H54 (cell line): ENCODE measurements at regions not wholly inside any gene's neighbourhood (a gene's known extent, or its start where the extent isn't known, plus 50 kb on each side); places are given as distances from the start of the nearest gene placed in this dataset.
"Not testable (repeated sequence)": the region's sequence is repeated elsewhere in the genome, so short reads cannot be mapped to it uniquely, and the experiment has no call there.

Experiments used
- DNase-seq: peaks from one replicate; pipeline ENCODE4 v3.0.0; 2011; ENCODE audit warnings: low spot score, mixed read lengths; ENCODE audit not compliant: insufficient read length
- FAIRE-seq: peaks from 3 replicates; lab custom pipeline; 2011; peaks lifted over from hg19 to GRCh38; lab: Jason Lieb, UNC
- POLR2A ChIP-seq: IDR thresholded peaks from 2 replicates; pipeline ENCODE4 v1.6.1; 2011; ENCODE audit warnings: low read depth, mild to moderate bottlenecking, low read length

DNA sequence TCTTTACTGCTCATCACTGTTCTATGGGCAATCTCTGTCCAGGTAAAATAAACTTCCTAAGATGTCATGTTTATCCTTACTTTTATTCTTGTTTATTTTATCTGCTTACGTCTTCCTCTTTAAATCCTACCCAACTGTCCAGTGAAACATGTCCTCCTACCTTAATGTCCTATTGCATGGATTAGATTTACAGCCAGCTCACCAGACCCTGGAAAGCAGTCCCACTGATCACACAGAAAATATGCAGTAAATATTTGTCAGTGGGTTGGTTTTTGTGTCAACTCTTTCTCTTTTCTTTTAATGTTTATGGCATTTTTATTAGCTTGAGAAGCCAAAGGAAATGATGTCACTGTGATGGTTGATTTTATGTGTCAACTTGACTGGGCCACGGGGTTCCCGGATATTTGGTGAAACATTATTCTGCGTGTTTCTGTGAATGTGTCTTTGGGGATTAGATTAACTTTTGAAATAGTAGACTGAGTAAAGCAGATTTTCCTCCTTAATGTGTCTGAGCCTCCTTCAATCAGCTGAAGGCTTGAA lies 258.3 kb downstream of the SRGAP2C start:
- no peak for TF ChIP-seq POLR2A
- FAIRE-seq (peak; percentile 73), DNase-seq (no peak)

DNA sequence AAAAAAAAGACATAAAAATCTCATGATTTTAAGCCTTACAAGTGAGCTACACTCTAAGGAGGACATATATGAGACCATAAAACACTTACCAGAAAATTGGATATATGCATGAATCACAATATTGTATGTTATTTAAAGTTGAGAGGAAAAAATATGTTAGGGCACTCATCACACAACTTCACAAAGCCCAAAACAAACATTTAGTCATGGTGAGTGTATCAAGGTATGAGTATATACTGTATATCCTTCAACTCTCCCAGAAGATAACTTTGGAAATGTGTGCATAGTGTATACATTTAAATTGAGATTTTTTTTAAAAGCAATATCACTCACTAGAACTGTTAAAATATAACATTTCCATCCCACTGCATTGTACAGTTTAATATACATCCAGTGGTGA lies 259.3 kb downstream of the SRGAP2C start:
- FAIRE-seq (no peak), DNase-seq (peak; percentile 0)
- no peak for TF ChIP-seq POLR2A

DNA sequence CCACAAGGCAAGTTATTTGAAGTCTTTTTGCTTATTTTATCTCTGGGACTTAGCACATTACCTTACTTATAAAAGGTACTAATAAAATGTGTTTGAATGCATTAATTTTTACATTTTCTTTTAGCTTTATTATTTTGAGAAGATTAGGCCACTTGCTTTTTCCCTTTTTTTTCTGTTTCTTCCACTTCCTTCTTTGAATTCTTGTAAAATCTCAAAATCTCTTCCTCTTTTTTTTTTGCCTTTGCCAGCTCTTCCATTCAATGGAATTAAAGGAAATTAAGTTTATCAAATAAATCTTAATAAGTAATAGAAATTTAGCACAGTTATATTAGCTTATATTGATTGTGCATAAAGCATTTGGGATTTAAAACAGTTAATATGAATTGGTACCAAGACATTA lies 260.9 kb downstream of the SRGAP2C start:
- no peak for FAIRE-seq
- no peak for DNase-seq

DNA sequence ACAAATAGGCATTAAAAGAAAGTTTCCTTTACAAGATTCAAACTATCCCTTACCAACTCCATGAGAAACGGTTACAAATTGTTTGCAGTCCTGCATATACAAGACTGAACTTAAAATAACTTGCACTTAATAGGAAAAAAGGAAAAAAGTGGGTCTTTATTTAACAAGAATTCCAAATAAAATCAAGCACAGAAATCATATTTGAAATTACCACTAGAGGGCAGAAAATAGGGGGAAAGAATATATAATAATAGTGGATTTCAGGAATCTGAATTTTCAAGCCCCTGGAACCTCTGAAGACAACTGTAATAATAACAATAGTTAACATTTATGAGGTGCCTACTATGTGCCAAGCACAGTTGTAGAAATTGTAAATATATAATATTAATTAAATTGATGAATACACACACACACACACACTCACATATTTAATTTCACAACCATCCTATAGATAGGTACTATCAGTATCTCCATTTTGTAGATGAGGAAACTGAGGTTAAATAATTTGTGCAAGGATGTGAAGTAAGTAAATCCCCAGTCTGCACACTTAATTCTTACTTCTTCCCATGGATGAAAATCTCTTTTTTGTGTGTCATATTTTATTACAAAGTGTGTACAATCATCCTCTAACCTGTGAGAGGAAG lies 262.6 kb downstream of the SRGAP2C start:
- FAIRE-seq, DNase-seq: not testable (repeated sequence)

More for the DNA sequence above, 260.9 kb downstream of the SRGAP2C start:
- no peak for TF ChIP-seq POLR2A

- FAIRE-seq, result peak; percentile 36
- DNase-seq, result not testable (repeated sequence)
These were observed 263.3 kb downstream of the SRGAP2C start for GRCh38 chr1:121448064-121448463.

GRCh38 chr1:121448851-121449250 lies 264.1 kb downstream of the SRGAP2C start:
- no peak for DNase-seq
- FAIRE-seq, result no peak
- TF ChIP-seq POLR2A, result no peak

GRCh38 chr1:121452484-121452883 lies 267.7 kb downstream of the SRGAP2C start:
- TF ChIP-seq POLR2A, result no peak
- no peak for FAIRE-seq
- no peak for DNase-seq

- no peak for TF ChIP-seq POLR2A
- FAIRE-seq (no peak), DNase-seq (no peak)
These were observed 273.7 kb downstream of the SRGAP2C start for GRCh38 chr1:121458291-121459048.

DNA sequence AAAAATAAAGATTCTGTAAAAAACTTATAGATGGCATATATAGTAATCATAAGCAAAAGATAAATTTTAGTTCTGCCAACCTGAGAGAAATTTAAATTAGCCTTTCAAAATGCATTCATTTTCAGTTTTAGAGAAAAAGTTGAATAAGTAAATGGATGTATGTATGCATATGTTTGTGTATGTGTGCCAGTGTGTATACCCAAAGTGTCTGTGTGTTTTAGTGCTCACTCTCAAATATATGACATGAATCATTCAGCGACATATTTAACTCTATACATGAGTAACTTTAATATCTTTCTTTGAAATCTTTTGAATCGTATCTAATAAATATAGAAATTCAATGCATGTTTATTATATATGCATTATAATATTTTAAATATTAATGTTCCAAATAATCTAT lies 274.5 kb downstream of the SRGAP2C start:
- TF ChIP-seq POLR2A, result no peak
- FAIRE-seq (no peak), DNase-seq (no peak)

DNA sequence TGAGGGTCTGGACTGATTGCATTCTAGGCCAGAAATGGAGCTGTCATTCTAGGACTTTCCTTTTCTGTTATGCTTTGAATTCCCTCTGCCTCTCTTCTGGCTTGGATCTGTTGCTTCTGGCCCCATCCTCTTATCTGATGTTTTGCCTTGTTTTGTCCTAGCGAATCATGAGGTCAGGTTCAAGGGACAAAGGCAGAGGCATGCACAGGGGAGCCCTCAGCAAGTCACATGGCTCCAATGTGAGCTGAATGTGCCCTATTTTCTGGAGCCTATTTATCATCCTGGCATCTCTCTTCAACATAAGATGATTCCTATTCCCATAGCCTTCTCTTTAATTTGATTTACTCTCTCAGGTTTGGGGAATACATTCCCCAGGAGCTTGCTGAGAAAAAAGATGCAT lies 284.6 kb downstream of the SRGAP2C start:
- peak; percentile 38 for FAIRE-seq
- DNase-seq, result not testable (repeated sequence)

DNA sequence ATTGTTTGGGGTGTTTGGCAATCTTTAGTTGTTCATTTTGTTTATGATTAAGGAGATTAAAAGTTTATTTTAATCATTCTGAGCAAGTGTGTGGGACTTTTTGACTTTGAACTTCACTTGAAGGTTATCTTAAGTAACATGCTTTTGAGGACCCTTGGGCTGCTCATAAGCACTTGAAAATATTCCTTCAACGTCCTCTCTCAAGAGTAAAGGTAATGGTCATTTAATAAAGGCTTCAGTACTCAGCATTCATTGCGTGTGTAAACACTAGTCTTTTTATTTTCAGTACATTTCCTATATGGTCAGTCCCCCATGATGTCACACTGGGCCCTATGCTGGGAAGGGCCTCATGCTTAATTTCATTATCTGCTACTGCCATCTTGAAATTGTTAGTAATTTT lies 285.6 kb downstream of the SRGAP2C start:
- DNase-seq, FAIRE-seq: not testable (repeated sequence)

- FAIRE-seq (no peak), DNase-seq (no peak)
- TF ChIP-seq POLR2A, result no peak
These were observed 286.7 kb downstream of the SRGAP2C start for GRCh38 chr1:121471523-121471922.

DNA sequence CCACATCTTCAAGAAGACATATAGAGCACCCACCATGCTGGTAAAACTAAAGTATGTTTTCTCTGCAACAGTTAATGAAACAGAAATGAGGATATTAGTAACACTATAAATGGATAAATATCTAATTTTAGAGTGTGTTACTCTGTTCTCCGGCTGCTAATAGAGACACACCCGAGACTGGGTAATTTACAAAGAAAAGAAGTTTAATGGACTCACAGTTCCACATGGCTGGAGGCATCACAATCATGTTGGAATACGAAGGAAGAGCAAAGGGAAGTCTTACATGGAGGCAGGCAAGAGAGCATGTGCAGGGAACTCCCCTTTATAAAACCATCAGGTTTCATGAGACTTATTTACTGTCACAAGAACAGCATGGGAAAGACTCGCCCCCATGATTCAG lies 287.2 kb downstream of the SRGAP2C start:
- no peak for DNase-seq
- FAIRE-seq, result no peak
- no peak for TF ChIP-seq POLR2A

DNA sequence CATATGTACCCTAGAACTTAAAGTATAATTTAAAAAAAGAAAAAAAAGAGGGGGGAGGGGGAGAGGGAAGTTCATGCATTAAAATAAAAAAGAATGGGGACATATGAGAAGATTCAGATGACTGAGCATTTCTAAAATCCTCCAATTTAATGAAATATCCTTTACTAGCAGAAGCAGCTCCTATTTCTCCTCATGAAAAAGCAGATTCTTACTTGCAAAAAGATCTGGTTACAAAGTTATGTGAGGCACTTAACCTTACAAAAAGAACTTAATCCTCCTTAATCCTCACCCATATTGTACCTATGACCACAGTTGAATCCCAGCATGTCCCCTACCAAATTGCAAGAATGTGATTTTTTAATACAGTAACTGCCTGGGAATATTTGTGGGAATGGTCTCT lies 298.5 kb downstream of the SRGAP2C start:
- no peak for DNase-seq
- TF ChIP-seq POLR2A, result no peak
- no peak for FAIRE-seq

DNA sequence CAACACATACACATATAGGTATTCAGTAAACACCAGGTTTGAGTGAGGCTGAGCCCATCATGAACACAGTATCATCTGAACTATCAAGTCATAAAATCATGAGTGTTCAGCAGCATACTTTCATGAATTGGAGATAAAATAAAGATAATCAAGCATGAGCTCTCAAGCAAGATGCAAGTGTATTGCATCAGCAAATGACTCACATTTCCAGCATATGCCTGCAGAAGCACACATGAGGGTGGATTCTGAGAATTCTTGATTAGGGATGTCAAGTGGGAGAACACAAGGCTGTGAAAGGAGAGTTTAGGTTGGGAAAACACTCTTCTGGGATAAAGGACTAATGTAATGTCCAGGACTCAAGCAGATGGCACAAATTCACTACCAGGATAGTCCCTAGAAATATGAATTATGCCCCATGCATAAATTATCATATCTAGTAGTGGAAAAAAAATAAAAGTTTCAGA lies 299.2 kb downstream of the SRGAP2C start:
- TF ChIP-seq POLR2A, result no peak
- peak; percentile 3 for DNase-seq
- FAIRE-seq, result peak; percentile 84

- peak; percentile 74 for FAIRE-seq
- not testable (repeated sequence) for DNase-seq
These were observed 310.0 kb downstream of the SRGAP2C start for GRCh38 chr1:121494796-121495195.

DNA sequence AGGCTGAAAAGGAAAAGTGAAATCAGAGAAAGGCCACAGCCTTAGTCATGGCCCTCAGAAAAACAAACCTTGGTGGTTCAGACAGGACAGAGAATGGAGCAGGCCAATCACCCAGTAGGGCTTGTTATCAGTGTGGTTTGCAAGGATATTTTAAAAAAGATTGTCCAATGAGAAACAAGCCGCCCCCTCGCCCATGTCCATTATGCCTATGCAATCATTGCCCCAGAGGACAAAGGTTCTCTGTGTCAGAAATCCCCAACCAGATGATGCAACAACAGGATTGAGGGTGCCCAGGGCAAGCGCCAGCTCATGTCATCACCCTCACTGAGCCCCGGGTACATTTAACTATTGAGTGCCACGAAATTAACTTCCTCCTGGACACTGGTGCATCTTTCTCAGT lies 326.7 kb downstream of the SRGAP2C start:
- not testable (repeated sequence) for DNase-seq
- FAIRE-seq, result peak; percentile 36

- not testable (repeated sequence) for DNase-seq, FAIRE-seq
These were observed 327.1 kb downstream of the SRGAP2C start for GRCh38 chr1:121511876-121512275.
